Omental fat pad (tissue), 3 donors: ENCODE measurements at regions not wholly inside any gene's neighbourhood (a gene's known extent, or its start where the extent isn't known, plus 50 kb on each side); places are given as distances from the start of the nearest gene placed in this dataset.

Experiments
- ATAC-seq: fragments of 150-250 bp; one replicate; pipeline ENCODE4 v1.9.1; 2016; ENCODE audit warnings: mild to moderate bottlenecking, moderate library complexity; ENCODE audit not compliant: low FRiP score
- DNase-seq: peaks from one replicate; pipeline ENCODE4 v3.0.0-alpha.2; 2019; ENCODE audit warnings: low spot score
- TF ChIP-seq, protein P1 (sequence below), 3 donors: fragments of 450-650 bp; IDR thresholded peaks; one replicate each; pipeline ENCODE4 v1.5.1; 2016 to 2017; ENCODE audit warnings: antibody characterized with exemption in 3 of 3, mild to moderate bottlenecking in 3 of 3, moderate library complexity in 2 of 3

DNA sequence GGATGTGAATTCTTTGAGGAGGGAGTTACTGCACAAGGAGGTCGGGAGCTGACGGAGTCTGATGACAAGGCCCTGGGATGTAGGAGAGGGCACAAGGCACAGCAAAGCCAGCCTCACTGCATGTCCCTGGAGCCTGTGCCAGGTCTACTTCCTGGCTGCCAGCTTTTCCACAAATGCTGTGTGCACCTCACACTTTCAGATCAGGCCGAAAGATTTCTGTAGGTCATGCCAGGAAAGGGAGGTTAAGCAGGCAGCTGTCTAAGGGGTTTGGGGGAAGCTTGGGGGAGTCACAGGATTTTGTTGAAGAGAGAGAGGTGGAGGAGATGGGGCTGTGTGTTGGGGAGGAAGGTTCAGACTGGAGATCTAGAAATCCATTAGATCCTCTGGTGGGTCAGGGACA lies 792.5 kb downstream of the KCNJ18 start:
- ATAC-seq = no peak
- DNase-seq = no peak
- TF ChIP-seq, protein P1, sequence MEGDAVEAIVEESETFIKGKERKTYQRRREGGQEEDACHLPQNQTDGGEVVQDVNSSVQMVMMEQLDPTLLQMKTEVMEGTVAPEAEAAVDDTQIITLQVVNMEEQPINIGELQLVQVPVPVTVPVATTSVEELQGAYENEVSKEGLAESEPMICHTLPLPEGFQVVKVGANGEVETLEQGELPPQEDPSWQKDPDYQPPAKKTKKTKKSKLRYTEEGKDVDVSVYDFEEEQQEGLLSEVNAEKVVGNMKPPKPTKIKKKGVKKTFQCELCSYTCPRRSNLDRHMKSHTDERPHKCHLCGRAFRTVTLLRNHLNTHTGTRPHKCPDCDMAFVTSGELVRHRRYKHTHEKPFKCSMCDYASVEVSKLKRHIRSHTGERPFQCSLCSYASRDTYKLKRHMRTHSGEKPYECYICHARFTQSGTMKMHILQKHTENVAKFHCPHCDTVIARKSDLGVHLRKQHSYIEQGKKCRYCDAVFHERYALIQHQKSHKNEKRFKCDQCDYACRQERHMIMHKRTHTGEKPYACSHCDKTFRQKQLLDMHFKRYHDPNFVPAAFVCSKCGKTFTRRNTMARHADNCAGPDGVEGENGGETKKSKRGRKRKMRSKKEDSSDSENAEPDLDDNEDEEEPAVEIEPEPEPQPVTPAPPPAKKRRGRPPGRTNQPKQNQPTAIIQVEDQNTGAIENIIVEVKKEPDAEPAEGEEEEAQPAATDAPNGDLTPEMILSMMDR (IDR thresholded peaks at IDR 0.05) = no peak

DNA sequence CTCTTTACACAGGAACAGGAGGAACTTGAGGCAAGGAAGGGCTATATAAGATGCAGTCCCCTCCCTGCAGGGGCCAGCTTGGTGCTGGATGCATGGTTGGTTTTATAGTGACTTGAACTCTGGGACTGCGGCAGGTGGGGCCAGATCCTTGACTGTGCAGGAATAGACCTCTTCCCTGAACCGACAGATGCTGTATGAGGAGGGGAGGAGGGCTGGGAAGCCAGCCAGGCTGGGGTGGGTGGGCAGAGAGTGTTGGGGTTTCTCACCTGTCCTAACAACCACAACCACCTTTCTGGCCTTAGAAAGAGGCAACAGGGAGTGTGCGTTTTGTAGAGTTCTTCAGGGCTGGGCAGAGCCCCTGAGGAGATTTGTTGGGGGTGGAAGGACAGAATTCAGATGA lies 798.1 kb downstream of the KCNJ18 start:
- TF ChIP-seq, protein P1 (IDR thresholded peaks at IDR 0.05) = no peak
- ATAC-seq (no peak), DNase-seq (no peak)

DNA sequence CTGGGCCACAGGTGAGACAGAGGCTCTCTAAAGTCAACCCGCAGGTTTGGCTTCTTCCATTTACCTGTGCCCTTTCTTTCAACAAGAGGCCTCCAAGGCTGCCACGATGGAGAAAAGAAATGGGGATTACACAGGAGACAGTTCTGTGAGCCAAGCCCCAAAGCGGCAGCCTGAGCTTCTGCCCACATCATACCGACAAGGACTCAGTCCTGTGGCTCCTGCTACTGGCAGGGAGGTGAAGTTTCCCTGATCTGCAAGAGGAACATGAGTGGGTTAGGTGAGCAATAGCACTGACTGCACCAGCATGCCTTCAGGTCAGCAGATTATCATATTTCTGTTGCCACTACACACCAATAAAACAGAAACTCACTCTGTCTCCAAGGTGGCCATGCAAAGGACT lies 800.0 kb downstream of the KCNJ18 start:
- DNase-seq (no peak), ATAC-seq (no peak)
- TF ChIP-seq, protein P1 (IDR thresholded peaks at IDR 0.05) = no peak

DNA sequence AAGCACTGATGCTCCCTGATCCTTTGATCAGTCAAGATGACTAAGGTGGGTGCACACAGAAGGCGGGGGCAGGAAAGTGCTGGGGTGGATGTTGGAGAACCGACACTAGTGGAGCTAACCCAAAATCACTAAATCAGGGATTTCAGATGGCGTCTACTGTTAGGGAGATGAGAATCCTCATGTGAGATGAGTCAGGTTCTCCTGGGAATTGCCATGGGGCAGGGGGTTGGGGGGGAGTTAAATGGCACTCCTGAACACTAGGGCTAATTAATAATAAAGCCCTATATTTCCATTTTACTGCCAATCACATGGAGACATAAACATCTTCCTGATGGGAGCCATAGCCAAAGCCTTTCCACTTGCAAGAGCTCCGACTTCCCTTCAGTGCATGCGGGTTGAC lies 804.1 kb downstream of the KCNJ18 start:
- no peak for DNase-seq
- TF ChIP-seq, protein P1 (IDR thresholded peaks at IDR 0.05) = no peak

DNA sequence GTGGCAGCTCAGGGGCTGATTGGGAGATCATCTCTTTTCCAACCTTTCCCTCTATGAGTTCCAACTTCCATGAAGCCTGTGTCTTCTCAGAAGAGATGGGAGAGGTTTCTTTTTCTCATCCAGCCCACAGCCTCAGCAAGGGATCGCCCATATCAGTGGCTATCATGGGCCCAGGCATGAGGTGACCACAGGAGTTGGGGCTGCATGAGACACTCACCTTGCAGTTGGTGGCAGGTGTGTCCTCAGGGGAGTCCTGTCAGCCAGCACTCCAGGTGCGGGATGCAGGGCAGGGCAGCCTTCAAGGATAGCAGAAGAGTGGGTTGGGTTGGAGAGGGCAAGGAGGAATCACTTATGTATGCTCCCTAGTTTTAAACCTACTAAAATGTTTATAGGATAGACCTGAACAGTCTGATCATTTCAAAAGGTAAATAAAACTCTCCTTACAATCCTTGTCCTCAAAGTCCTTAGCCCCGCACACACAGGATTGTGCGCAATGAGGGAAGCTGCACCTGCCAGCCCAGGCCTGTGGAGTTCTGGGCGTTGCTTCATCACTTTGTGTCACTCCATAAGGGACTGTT lies 811.1 kb downstream of the KCNJ18 start:
- no peak for ATAC-seq
- TF ChIP-seq, protein P1 (IDR thresholded peaks at IDR 0.05) = no peak
- DNase-seq = no peak

More for the DNA sequence above, 804.1 kb downstream of the KCNJ18 start:
- ATAC-seq = no peak

DNA sequence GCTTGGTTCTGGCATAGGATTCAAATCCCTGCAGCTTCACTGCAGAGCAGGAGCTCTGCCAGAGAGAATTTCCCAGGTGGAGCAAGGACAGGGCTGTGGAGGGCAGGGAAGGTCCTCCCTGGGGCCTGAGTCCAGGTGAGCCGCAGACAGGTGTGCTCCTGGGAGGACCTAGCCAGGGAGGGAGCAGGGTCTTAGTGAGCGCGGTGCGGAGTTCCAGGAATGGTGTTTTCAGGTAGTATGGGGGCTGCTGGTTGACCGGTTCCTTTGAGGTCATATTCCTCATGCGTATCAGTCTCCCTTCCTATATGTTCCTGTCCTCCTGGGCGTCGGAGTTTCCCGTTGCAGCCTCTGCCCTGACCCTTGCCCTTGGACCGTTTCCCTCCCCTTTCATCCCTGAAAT lies 813.3 kb downstream of the KCNJ18 start:
- no peak for DNase-seq
- TF ChIP-seq, protein P1 (IDR thresholded peaks at IDR 0.05) = no peak
- ATAC-seq = no peak

DNA sequence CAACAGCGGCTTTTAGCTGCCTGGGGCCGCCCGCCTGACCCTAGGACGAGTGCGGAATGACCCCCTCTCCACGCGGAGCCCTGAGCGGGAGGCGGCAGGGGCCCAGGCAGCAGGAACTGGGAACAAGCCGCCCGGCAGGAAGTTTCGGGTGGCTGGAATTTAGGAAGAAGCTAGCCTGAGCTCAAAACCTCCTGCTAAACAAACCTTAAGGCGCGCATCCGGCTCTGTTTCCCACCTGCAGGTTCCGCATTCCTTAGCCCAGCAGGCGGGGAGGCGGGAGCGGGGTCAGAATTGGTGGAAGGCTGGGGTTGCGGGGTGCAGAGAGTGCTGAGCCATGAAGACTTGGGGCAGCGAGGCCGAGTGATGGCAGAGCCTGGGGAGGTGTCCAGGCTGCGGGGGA lies 813.9 kb downstream of the KCNJ18 start:
- TF ChIP-seq, protein P1 (IDR thresholded peaks at IDR 0.05) = no peak
- no peak for ATAC-seq
- no peak for DNase-seq
